GM23248 (cell line): ENCODE measurements at regions not wholly inside any gene's neighbourhood (a gene's known extent, or its start where the extent isn't known, plus 50 kb on each side); places are given as distances from the start of the nearest gene placed in this dataset.
"Not testable (repeated sequence)": the region's sequence is repeated elsewhere in the genome, so short reads cannot be mapped to it uniquely, and the experiment has no call there.

Experiments
- EZH2 ChIP-seq: fragments of 200-600 bp; sonication (generic); IDR thresholded peaks from 2 replicates; pipeline ENCODE4 v1.6.1; 2018; ENCODE audit warnings: antibody characterized with exemption, mild to moderate bottlenecking; ENCODE audit not compliant: insufficient read depth, poor library complexity, severe bottlenecking
- EZH2phosphoT487 ChIP-seq: fragments of 200-600 bp; sonication (generic); IDR thresholded peaks from 2 replicates; pipeline ENCODE4 v1.6.1; 2018; ENCODE audit warnings: antibody characterized with exemption, moderate library complexity, mild to moderate bottlenecking, low read depth; ENCODE audit not compliant: insufficient read depth

DNA sequence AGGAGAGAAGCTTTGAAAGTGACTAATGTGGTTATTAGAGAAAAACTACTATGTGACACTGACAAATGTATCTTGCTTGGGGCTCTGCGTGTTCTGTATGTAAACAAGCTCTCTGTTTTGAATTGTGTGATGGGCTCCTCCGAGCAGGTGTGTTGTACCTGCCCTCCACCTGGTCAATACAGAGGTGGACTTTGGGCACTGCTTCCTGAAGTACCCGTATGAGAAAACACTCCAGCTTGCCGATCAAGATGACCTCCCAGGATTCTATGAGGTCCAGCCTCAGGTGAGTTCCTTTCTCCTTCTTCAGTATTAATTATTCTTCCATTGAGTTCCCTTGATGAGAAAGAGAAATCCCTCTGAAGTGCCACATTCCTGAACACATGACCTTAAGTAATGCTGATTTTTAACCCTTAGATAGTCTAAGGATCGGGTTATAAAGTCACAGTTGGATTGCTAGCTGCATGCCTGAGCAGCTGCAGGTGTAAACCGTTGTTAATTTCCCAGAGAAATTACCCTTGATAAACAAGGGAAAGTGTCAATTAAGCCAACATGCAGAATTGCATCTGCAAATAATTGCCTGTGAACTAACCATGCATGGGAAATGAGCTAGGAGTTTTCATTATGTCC lies 292.0 kb upstream of the NBPF12 start:
- not testable (repeated sequence) for TF ChIP-seq EZH2, EZH2phosphoT487
